ENCODE measurements at regions not wholly inside any gene's neighbourhood (a gene's known extent, or its start where the extent isn't known, plus 50 kb on each side); places are given as distances from the start of the nearest gene placed in this dataset.
"Not testable (repeated sequence)": the region's sequence is repeated elsewhere in the genome, so short reads cannot be mapped to it uniquely, and the experiment has no call there.

GRCh38 chr2:159880729-159881128 lies 82.7 kb upstream of the CD302 start:
- no peak for DNase-seq

DNA sequence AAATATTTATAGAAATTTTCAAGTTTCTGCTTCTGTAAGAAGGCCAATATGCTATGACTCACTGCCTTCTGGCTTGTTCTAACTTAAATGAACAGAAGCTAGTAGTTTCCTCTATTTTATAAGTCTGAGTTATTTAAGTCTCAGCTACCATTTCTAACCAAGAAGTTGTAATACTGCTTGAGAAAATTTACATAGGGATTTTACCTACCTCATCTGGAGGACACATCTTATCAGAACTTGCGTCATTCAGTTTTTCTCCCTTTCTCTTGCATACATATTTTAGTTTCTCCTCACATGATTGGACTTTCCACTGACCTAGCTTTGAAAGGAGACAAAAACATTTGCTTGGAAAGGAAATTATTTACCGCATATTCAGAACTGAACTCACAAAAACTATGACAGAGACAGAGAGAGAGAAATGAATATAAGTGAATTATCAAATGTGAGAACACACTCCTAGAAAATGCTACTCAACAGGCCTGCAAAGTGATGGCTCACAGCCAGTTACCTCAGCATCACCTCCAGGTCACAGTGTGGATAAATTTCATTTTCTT lies 81.1 kb upstream of the CD302 start:
- peak; percentile 90 to 98 for DNase-seq

DNA sequence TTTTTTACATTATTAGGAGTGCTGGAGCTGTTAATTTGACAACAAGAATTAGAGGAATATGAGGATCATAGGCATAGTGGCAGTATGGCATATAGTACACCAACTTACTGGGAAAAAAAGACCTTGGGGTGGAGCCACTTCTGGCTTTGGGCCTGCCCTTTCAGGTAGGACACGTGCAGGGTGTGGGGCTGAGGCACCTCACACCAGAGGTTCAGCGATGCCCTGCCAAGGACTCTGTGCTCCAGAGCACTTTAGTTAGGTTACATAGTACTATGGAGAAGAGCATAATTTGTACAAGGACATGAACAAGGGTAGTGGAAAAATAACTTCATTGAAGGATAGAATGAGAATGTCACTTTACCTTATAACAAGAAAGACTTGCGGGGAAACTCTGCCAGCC lies 77.1 kb upstream of the CD302 start:
- DNase-seq: no peak

DNA sequence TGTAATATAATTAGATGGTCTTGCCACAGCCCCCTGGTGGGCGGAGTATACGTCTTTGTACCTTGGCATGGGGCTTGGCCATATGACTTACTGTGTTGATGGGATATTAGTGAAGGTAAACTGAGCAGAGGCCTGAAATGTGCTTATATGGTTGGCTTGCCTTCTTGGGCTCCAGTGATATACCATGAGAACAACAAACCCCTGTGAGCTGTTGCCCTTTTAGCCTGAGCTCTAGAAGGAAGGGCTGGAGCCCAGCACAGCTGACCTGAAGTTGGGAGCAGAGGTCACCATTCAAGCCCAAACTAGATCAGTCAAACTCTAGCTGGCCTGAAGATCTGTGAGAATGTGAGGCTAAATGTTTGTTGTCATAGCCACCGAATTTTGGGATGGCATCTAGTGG lies 75.2 kb upstream of the CD302 start:
- no peak for DNase-seq

DNA sequence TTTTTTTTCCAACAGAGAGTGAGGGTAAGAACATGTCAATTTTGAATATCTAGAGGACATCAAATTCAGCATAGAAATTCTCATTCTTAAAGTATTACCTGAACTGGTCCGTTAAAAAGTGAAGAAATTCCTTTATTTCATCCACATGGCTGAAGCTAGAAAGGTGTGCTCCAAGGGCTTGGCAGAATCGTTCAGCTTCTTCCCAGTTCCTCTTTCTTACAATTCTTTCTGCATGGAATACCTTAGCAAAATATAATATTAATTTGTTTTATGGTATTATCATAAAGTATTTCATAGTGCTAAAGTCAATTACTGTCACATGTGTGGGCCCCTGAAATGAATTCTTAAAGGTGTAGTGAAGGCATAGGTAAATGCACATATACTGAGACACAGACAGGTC lies 74.3 kb upstream of the CD302 start:
- no peak for DNase-seq

GRCh38 chr2:159868598-159869159 lies 70.7 kb upstream of the CD302 start:
- not testable (repeated sequence) for DNase-seq

DNA sequence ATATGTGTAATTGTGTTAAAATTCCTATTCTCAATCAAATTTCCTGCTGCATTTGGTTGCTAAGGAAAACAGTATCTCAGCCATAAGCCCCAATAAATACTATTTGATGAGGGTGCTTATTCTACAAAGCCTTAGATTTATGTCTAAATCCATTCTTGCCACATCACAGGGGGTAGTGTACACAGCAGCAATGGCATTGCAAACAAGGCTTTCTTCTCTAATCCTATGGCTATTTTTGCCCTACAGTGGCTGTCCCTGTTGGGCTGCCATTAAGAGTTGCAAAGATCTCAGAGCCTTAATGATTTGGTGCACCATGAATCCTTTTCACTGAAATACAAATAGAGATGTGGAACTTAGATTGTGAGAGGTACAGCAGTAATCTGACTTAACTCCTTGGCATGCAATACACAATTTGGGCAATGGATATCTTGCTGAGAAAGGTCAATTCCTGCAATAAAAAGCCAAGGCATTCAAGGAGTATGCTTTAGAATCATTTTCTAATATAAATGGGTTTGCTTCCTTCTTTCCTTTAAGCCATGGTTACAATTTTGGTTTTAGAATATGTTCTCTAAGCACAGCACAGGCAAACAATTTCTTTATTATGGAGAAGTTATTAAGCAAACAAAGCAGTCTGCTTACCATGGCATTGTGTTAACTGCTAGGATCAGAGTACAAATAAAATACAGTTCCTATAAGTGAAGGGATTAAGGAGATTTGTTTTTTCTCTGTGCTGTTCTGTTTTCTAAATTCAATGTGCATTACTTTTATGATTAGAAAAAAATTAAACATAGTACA lies 69.8 kb upstream of the CD302 start:
- DNase-seq: no peak

- no peak for DNase-seq
Observed at GRCh38 chr2:159863526-159864160, 65.6 kb upstream of the CD302 start.

DNA sequence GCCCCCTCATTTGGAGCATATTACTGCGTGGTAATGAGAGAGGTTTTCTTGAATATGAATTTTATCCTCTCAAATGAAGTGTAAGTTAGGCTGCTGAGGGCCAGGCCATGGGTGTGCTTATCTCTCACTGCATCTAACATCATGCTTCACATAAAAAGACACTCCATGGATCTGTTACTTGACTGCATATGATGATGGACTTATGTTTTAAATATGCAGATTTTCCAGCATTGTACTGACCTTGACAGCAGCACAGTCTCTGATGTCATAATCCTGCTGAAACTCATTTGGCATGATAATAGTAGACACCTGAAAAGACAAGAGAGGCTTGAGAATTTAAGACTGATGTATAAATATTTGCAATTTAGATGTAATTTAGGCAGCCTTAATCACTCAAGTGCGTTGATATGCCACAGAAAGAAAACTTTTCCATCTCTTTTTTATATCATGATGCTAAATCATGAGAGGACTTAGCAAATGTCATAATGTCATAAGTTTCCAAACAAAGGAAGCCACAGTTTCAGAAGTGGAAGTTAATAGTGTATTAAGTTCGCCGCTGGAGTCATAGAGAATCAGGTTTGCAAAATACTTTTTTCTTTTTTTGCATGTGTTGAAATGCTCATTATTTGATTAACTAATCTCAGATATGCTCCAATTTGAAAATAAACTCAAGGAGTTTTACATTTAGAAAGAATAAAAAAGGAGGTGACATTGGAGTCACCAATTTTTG lies 62.7 kb upstream of the CD302 start:
- DNase-seq: peak; percentile 69 to 71

- DNase-seq: no peak
Observed at GRCh38 chr2:159859583-159859982, 61.6 kb upstream of the CD302 start.

- DNase-seq: no peak
Observed at GRCh38 chr2:159856760-159857159, 58.8 kb upstream of the CD302 start.

DNA sequence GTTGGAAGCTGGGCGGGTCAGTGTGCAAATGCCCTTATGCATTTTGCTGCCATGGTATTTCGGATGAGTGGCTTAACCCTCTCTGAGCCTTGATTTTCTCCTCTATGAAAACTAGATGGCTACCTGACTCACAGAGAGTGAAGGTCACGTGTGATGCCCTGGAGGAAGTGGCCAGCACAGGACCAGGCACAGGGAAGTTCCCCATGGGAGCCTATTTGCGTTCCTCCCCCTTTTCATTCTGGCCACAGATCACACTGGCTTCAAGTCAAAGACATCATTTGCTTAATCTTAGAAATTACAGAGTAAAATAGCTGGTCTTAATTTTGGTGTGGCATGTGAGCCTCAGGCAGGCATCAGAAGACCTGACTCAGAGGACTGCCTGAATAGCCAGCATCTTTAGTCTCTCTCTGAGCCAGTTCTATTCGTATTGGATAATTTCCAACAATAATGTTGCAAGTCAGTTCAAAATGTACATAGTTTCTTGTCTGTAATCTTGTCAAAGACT lies 57.6 kb upstream of the CD302 start:
- DNase-seq: peak; percentile 76 to 79

- DNase-seq: peak in 1 of 2 donors; percentile 31
Observed at GRCh38 chr2:159855143-159855542, 57.1 kb upstream of the CD302 start.

- no peak for DNase-seq
Observed at GRCh38 chr2:159854481-159854880, 56.5 kb upstream of the CD302 start.

GRCh38 chr2:159853101-159853500 lies 55.1 kb upstream of the CD302 start:
- DNase-seq: no peak

GRCh38 chr2:159851941-159852340 lies 53.9 kb upstream of the CD302 start:
- DNase-seq: no peak

DNA sequence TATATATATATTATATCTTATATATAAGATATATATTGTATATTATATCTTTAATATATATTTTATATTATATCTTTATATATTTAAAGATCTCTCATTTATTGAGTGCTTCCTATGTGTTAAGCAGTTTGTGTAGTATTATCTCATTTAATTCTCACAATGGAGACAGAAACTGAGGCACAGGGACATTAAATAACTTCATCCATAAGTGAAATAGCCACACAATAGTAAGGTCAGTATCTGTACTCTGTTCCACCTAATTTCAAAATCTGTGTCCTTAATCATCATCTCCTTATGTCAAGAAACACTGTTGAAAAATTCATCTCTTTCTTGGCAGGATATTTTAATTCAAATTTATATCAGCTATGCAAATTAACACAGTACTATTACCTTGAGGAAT lies 52.8 kb upstream of the CD302 start:
- no peak for DNase-seq

- DNase-seq: peak; percentile 72 to 75
Observed at GRCh38 chr2:159849160-159849813, 51.3 kb upstream of the CD302 start.
